ENCODE measurements at regions not wholly inside any gene's neighbourhood (a gene's known extent, or its start where the extent isn't known, plus 50 kb on each side); places are given as distances from the start of the nearest gene placed in this dataset.
"Not testable (repeated sequence)": the region's sequence is repeated elsewhere in the genome, so short reads cannot be mapped to it uniquely, and the experiment has no call there.

- H3K27me3 ChIP-seq (ENCODE audit: control insufficient read depth, insufficient read depth, low read length); POLR2A ChIA-PET; DNase-seq (ENCODE audit: low read depth); H3K36me3 ChIP-seq (ENCODE audit: control insufficient read depth, insufficient read depth, low read length); H3K4me3 ChIP-seq (ENCODE audit: low read depth, low read length): not testable (repeated sequence)
- CTCF ChIA-PET = interaction anchor here (1.0 kb wide), 1 partner anchor 10 kb away, joined by 3 read pairs; no protein-coding TSS in a partner anchor
Observed at GRCh38 chrX:123788193-123788592, 55.3 kb upstream of the THOC2 start.

- no peaks in the 10 kb centered on the region for H3K36me3 ChIP-seq (ENCODE audit: control insufficient read depth, insufficient read depth, low read length)
- TF ChIP-seq CTCF (IDR thresholded peaks at IDR 0.05; ENCODE audit: insufficient read depth, low read depth, low read length) = no peak
- ChIA-PET CTCF (interaction anchor here (1.0 kb wide), 1 partner anchor 10 kb away, joined by 3 read pairs; no protein-coding TSS in a partner anchor), POLR2A (no interaction called here)
- H3K4me3 ChIP-seq (ENCODE audit: low read depth, low read length) = no peak overlapping the region
- DNase-seq (ENCODE audit: low read depth) = no peak
- no peaks in the 10 kb centered on the region for H3K27me3 ChIP-seq (ENCODE audit: control insufficient read depth, insufficient read depth, low read length)
Observed at GRCh38 chrX:123788744-123789143, 55.9 kb upstream of the THOC2 start.

- TF ChIP-seq CTCF (IDR thresholded peaks at IDR 0.05; ENCODE audit: insufficient read depth, low read depth, low read length) = no peak
- ChIA-PET POLR2A (no interaction called here), CTCF (no interaction called here)
- Histone ChIP-seq H3K36me3 (ENCODE audit: control insufficient read depth, insufficient read depth, low read length) (no peaks in the 10 kb centered on the region), H3K4me3 (ENCODE audit: low read depth, low read length) (no peak overlapping the region), H3K27me3 (ENCODE audit: control insufficient read depth, insufficient read depth, low read length) (no peaks in the 10 kb centered on the region)
- DNase-seq (ENCODE audit: low read depth) = no peak
Observed at GRCh38 chrX:123797543-123798447, 62.1 kb upstream of the XIAP start.

- POLR2A ChIA-PET; H3K36me3 ChIP-seq (ENCODE audit: control insufficient read depth, insufficient read depth, low read length); DNase-seq (ENCODE audit: low read depth); H3K27me3 ChIP-seq (ENCODE audit: control insufficient read depth, insufficient read depth, low read length); H3K4me3 ChIP-seq (ENCODE audit: low read depth, low read length); CTCF ChIA-PET: not testable (repeated sequence)
Observed at GRCh38 chrX:123798706-123799430, 61.0 kb upstream of the XIAP start.

DNA sequence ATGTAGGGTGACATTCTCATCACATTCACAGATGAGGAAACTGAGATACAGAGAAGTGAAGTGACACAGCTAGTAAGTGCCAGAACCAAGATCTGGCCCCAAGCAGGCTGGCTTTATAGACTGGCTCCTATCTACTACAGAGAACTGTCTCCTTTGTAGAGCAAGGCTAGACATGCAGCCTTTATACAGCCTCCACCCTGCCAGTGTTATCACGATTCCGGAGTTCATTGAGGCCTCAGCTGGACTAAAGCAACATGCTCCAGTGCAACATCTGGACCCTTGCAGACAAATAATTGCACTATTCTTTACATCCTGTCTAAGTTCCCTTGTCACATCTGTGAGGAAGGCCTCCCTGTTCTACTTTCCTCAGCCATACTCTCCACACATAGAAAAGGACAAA, 58.0 kb upstream of the XIAP start:
- no peak for TF ChIP-seq CTCF (IDR thresholded peaks at IDR 0.05; ENCODE audit: insufficient read depth, low read depth, low read length)
- Histone ChIP-seq H3K27me3 (ENCODE audit: control insufficient read depth, insufficient read depth, low read length) (no peaks in the 10 kb centered on the region), H3K36me3 (ENCODE audit: control insufficient read depth, insufficient read depth, low read length) (no peaks in the 10 kb centered on the region), H3K4me3 (ENCODE audit: low read depth, low read length) (no peak overlapping the region)
- ChIA-PET POLR2A (no interaction called here), CTCF (no interaction called here)
- DNase-seq (ENCODE audit: low read depth) = no peak

DNA sequence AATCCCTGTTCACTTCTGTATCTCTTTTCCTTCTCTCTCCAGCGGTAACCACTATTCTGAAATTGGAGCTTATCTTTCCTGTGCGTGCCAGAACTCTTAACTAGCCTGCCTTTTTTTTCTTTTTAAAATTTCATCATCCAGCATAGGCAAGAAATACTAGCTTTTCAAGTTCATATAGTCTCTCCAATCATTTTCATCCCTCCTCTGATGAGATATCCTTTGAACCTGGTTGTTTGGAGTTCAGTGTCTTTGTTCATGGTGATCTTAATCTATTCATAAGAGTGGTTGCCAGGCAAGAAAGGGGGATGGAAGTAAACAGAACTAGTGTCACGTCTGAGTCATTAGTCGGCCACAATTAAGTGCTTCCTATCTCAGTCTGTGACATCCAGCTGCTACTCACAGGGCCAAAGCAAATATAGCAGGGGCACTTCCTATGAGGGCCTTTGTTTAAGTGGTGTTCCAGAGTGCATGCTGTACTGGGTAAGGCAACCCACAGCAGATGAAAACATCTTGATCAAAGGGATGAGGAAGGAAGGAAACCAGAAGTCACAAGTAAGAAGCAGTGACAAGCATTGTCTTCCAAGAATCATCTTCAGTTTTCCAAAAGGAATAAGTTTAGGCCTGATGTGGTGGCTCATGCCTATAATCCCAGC, 56.4 kb upstream of the XIAP start:
- TF ChIP-seq CTCF (IDR thresholded peaks at IDR 0.05; ENCODE audit: insufficient read depth, low read depth, low read length) = no peak
- no peak overlapping the region for H3K4me3 ChIP-seq (ENCODE audit: low read depth, low read length)
- DNase-seq (ENCODE audit: low read depth) = peak; percentile 53
- H3K36me3 ChIP-seq (ENCODE audit: control insufficient read depth, insufficient read depth, low read length) = no peaks in the 10 kb centered on the region
- H3K27me3 ChIP-seq (ENCODE audit: control insufficient read depth, insufficient read depth, low read length) = no peaks in the 10 kb centered on the region
- ChIA-PET POLR2A (no interaction called here), CTCF (interaction anchor here (0.7 kb wide), 1 partner anchor 26 kb away, joined by 3 read pairs; no protein-coding TSS in a partner anchor)

- DNase-seq (ENCODE audit: low read depth); H3K27me3 ChIP-seq (ENCODE audit: control insufficient read depth, insufficient read depth, low read length); POLR2A ChIA-PET; H3K36me3 ChIP-seq (ENCODE audit: control insufficient read depth, insufficient read depth, low read length); CTCF ChIA-PET; H3K4me3 ChIP-seq (ENCODE audit: low read depth, low read length): not testable (repeated sequence)
Observed at GRCh38 chrX:123803984-123804365, 55.9 kb upstream of the XIAP start.
